MG63 (cell line): ENCODE measurements at regions not wholly inside any gene's neighbourhood (a gene's known extent, or its start where the extent isn't known, plus 50 kb on each side); places are given as distances from the start of the nearest gene placed in this dataset.
A peak's percentile ranks its signal among the peaks of the same experiment; 100 is the strongest.

Experiments
- DNase-seq: peaks from one replicate; pipeline ENCODE4 v3.0.0-alpha.2; 2020
- H3K27me3 ChIP-seq: fragments of 250-450 bp; sonication (Bioruptor Pico); 2 replicates; pipeline ENCODE4 v1.5.1; 2020; ENCODE audit warnings: mild to moderate bottlenecking, moderate library complexity
- H3K36me3 ChIP-seq: fragments of 250-450 bp; sonication (Bioruptor Pico); 2 replicates; pipeline ENCODE4 v1.5.1; 2020; ENCODE audit warnings: mild to moderate bottlenecking, moderate library complexity
- H3K4me3 ChIP-seq: fragments of 250-450 bp; sonication (Bioruptor Pico); 2 replicates; pipeline ENCODE4 v1.5.1; 2020; ENCODE audit warnings: mild to moderate bottlenecking, moderate library complexity
- H3K9me3 ChIP-seq: fragments of 250-450 bp; sonication (Bioruptor Pico); 2 replicates; pipeline ENCODE4 v1.5.1; 2020; ENCODE audit warnings: mild to moderate bottlenecking, moderate library complexity

DNA sequence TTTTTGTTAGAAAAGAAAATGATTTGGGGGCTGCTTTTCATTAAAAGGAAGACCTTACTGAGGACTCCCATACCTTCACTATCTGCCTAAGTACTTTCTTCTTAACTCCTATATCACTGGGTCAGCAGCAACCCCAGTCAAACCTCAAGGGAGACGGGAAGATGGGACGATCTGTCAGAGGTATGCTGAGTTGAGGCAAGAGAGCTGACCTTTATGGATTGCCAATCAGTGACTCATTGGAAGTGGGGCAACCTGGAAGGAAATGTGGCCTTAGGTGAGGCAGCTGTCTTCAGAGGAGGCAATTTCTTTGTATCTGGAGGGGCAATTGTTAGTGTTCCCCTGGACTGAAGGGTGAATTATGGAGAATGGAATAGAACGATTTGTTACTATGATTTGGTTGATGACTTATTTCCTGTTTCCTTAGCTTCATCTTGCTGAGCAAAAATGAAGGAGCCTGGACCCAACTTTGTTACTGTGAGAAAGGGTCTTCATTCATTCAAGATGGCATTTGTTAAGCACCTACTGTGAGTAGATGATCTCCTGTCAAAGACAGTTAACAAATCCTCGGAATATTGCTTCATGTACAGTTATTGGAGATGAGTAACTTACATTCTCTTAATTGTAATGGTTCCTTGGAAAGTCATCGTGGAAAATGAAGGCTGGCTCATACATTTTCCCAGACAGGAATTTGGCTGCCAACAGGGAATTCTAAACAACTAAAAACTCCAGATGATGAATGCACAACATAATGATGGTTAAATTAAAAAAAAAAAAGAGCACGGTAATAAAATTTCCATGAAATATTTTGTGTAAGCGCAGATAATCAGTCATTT is 134.7 kb upstream of the KCNJ15 start:
- H3K4me3 ChIP-seq: no peak overlapping the region
- no peaks in the 10 kb centered on the region for H3K27me3 ChIP-seq
- H3K36me3 ChIP-seq: no peaks in the 10 kb centered on the region
- no peak for DNase-seq
- no peaks in the 10 kb centered on the region for H3K9me3 ChIP-seq

- Histone ChIP-seq H3K9me3 (no peaks in the 10 kb centered on the region), H3K4me3 (no peak overlapping the region), H3K36me3 (no peaks in the 10 kb centered on the region), H3K27me3 (no peaks in the 10 kb centered on the region)
- no peak for DNase-seq
Measured at GRCh38 chr21:38123626-38124025, 133.2 kb upstream of the KCNJ15 start.

GRCh38 chr21:38126666-38127303 is 130.0 kb upstream of the KCNJ15 start:
- peak; percentile 40 for DNase-seq
- Histone ChIP-seq H3K36me3 (no peaks in the 10 kb centered on the region), H3K9me3 (no peaks in the 10 kb centered on the region), H3K4me3 (no peak overlapping the region), H3K27me3 (peaks cover 6% of the 10 kb centered on the region)

GRCh38 chr21:38129711-38130110 is 127.1 kb upstream of the KCNJ15 start:
- Histone ChIP-seq H3K9me3 (no peaks in the 10 kb centered on the region), H3K36me3 (no peaks in the 10 kb centered on the region), H3K27me3 (peaks cover 6% of the 10 kb centered on the region), H3K4me3 (no peak overlapping the region)
- DNase-seq: no peak

DNA sequence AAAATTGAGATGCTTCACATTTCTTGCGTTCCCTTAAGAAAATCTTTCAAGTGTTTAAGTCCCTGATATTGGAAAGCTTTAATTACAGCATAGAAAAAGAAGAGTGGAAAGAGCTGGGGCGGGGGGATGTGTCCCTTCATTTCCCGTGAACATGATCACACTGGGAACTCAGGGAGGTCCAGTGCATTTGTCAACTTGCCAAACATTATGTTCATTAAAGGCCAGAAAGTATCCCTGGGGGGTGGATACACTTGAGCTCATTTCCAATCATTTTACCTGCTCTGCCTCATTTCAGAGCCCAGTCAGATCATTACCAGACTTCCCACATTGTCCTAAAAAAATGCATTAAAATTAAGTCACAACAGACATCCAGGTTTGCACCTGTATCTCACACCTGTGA is 123.6 kb upstream of the KCNJ15 start:
- DNase-seq: no peak
- H3K4me3 ChIP-seq: no peak overlapping the region
- H3K27me3 ChIP-seq: peaks cover 6% of the 10 kb centered on the region
- H3K36me3 ChIP-seq: no peaks in the 10 kb centered on the region
- H3K9me3 ChIP-seq: no peaks in the 10 kb centered on the region

DNA sequence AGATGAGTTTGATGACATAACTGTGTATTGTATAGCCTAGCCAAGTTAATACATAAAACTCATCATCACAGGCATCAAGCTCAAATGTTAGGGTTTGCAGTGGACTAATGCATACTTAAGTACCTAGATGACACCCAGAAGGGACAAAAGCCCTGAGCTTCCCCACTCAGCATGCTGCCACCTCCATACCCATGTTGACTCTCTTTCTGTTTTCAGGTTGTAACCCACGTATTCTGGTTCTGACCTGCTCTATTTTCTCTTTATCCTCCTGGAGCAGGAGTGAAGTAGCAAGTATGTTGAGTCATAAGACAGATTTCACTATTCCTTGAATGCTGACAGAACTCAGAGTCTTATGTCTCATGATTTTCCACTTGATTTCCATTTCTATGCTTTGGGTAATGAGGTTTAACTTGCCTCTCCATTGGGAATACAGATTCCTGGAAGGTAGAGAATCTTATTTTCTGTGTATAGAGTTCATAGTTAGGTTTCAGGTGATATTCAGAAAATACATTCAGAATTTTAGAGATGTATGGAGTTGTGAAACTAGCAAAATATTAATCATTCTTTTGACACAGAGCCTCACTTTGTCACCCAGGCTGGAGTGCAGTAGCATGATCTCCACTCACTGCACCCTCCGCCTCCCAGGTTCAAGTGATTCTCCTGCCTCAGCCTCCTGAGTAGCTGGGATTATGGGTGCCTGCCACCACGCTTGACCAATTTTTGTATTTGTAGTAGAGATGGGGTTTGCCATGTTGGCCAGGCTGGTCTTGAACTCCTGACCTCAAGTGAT is 122.5 kb upstream of the KCNJ15 start:
- Histone ChIP-seq H3K9me3 (no peaks in the 10 kb centered on the region), H3K27me3 (peaks cover 10% of the 10 kb centered on the region), H3K4me3 (no peak overlapping the region), H3K36me3 (no peaks in the 10 kb centered on the region)
- no peak for DNase-seq

DNA sequence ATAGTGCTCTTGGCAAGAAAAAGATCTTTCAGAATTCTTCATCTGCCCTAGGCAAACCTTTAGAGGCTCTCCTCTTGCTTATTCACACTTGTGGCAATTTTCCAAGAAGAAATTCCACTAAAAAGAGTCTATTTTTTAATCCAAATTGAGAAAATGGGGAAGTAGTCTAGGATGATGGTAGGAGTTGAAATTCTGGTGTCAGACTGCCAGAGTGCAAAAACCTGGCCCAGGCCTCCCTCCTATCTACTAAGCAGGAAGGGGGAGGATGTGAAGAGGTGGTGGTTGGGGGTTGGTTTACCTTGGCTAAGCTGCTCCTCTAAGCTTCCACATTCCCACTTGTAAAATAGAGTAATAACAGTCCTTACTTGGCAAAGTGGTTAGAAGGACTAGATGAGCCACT is 120.6 kb upstream of the KCNJ15 start:
- Histone ChIP-seq H3K9me3 (no peaks in the 10 kb centered on the region), H3K4me3 (no peak overlapping the region), H3K36me3 (no peaks in the 10 kb centered on the region), H3K27me3 (peaks cover 7% of the 10 kb centered on the region; the same call in 1 of the 2 replicates)
- no peak for DNase-seq

- Histone ChIP-seq H3K4me3 (no peak overlapping the region), H3K27me3 (peaks cover 4% of the 10 kb centered on the region; the same call in 1 of the 2 replicates), H3K36me3 (no peaks in the 10 kb centered on the region), H3K9me3 (no peaks in the 10 kb centered on the region)
- no peak for DNase-seq
Measured at GRCh38 chr21:38139380-38140168, 117.2 kb upstream of the KCNJ15 start.

DNA sequence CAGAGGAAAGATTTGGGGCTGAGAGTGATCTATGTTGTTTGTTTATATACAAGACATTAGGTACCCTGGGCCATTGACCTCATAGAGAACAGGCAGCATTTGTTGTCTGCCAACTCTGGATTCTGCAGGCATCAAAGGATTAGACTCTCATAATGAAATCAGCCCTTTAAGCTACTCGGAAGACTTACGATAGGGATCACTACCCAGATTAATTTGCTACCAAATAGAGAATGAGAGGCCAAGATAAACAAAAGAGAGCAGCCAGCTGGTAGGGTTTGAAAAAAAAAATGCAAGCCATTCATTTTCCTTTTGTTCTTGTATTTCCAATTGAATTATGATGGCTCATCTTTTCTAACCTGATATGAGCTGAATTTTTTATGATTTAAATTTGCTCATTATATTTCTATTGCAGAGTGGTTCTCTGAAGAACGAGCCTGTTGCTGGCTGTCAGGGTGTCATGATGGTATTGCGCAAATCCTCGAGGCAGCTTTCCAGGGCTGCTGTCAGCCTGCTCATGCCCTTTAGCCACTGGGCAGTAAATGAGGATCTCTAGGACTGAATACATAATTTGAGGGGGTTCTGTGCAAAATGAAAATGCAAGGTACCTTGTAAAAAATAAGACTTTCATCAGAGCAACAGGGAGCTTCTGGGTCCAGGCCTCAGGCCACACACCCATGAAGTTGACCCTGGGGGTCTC is 116.4 kb upstream of the KCNJ15 start:
- DNase-seq: peak; percentile 56
- Histone ChIP-seq H3K9me3 (no peaks in the 10 kb centered on the region), H3K27me3 (peaks cover 4% of the 10 kb centered on the region; the same call in 1 of the 2 replicates), H3K4me3 (no peak overlapping the region), H3K36me3 (no peaks in the 10 kb centered on the region)

DNA sequence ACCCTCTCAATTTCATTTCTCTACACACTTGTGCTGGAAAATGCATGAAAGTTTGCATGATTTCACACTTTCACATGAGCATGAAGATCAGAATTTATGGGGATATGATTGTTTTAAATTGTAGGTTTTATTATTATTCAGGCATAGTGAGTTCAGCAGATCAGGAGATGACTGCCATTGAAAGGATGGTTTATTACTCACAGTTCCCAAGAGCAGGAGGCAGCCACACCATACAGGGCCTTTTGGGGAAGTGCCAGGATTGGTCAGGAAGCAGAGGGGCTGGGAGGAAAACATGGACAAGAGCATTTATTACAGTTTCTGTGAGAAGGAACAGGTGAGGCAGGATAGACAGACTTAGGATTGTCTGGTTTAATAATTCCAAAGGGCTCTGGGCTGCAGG is 114.6 kb upstream of the KCNJ15 start:
- no peak for DNase-seq

GRCh38 chr21:38144193-38144592 is 112.6 kb upstream of the KCNJ15 start:
- H3K36me3 ChIP-seq: no peaks in the 10 kb centered on the region
- H3K9me3 ChIP-seq: no peaks in the 10 kb centered on the region
- H3K4me3 ChIP-seq: no peak overlapping the region
- H3K27me3 ChIP-seq: peaks cover 5% of the 10 kb centered on the region; the same call in 1 of the 2 replicates
- DNase-seq: no peak

More for the DNA sequence above, 114.6 kb upstream of the KCNJ15 start:
- Histone ChIP-seq H3K27me3 (peaks cover 5% of the 10 kb centered on the region), H3K36me3 (no peaks in the 10 kb centered on the region), H3K9me3 (no peaks in the 10 kb centered on the region), H3K4me3 (no peak overlapping the region)

- Histone ChIP-seq H3K36me3 (no peaks in the 10 kb centered on the region), H3K4me3 (no peak overlapping the region), H3K9me3 (no peaks in the 10 kb centered on the region), H3K27me3 (peaks cover 5% of the 10 kb centered on the region; the same call in 1 of the 2 replicates)
- DNase-seq: no peak
Measured at GRCh38 chr21:38145104-38145503, 111.7 kb upstream of the KCNJ15 start.

DNA sequence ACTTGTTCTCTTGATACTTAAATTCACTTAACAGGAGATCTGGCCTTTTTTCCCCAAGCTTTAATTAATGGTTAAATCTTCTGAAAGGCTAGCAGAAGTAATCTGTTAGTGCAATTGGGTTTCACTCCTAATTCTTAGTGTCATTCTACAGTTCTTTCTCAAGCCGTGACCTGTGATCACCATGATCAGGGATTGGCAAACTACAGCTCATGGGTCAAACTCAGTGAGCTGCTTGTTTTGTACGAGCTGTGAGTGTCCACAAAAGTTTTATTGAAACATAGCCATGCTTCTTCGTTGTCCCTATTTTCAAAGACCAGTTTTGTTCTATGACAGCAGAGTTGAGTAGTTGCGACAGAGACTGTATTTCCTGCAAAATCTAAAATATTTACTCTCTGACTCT is 109.4 kb upstream of the KCNJ15 start:
- DNase-seq: no peak
- H3K4me3 ChIP-seq: no peak overlapping the region
- no peaks in the 10 kb centered on the region for H3K9me3 ChIP-seq

DNA sequence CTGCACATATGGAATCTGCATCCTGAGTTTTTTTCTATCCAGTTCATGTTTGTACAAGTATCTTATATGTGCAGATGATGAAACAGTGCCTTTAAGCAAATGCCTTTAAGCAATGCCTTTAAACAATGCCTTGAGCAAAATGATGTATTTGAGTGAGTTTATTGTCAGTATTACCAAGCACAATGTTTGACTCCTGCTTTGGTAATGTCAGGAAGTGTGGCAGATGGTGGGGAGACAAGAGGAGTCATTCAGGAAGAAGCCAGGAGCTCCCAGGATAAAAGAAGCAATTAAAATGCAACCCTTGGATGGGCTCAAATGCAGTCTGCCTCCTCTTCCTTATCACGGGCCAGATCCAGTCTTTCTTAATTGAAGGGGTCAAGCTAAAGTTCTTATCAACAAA is 108.7 kb upstream of the KCNJ15 start:
- no peaks in the 10 kb centered on the region for H3K36me3 ChIP-seq
- no peaks in the 10 kb centered on the region for H3K9me3 ChIP-seq
- DNase-seq: no peak
- no peak overlapping the region for H3K4me3 ChIP-seq
- peaks cover 5% of the 10 kb centered on the region; the same call in 1 of the 2 replicates for H3K27me3 ChIP-seq

More for the DNA sequence above, 109.4 kb upstream of the KCNJ15 start:
- Histone ChIP-seq H3K27me3 (peaks cover 5% of the 10 kb centered on the region; the same call in 1 of the 2 replicates), H3K36me3 (no peaks in the 10 kb centered on the region)

DNA sequence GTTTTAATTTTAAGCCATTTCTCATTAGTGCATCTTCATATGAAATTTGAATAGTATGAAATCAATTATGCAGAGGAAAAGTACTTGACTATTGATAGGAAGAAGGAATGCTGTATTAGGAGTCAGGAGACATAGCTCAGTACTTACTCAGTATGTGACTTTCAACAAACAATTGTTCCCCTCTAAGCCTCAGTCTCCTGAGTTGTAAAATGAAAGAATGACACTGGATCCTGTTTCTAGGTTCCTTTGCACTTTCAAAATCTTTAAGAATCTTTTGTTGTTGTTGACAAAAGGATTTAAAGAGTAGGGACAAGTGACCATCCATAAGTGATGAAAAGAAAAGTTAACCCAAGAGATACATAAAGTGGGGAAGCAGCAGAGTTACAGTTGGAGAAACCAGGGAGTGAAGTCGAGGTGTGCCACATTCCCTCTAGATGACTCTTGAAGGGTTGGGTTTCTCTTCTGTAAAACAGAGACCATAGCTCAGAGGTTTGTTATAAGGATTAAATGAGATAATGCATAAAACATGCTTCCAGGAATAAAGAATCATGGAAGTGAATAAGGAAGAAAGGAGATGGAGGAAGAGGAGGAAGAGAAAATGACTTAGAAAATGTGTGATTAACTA is 105.7 kb upstream of the KCNJ15 start:
- Histone ChIP-seq H3K27me3 (peaks cover 11% of the 10 kb centered on the region; the same call in 1 of the 2 replicates), H3K4me3 (no peak overlapping the region), H3K9me3 (no peaks in the 10 kb centered on the region), H3K36me3 (no peaks in the 10 kb centered on the region)
- no peak for DNase-seq
